Fibroblast of the aortic adventitia (primary cell): ENCODE measurements at regions not wholly inside any gene's neighbourhood (a gene's known extent, or its start where the extent isn't known, plus 50 kb on each side); places are given as distances from the start of the nearest gene placed in this dataset.
"Not testable (repeated sequence)": the region's sequence is repeated elsewhere in the genome, so short reads cannot be mapped to it uniquely, and the experiment has no call there.

Experiments used
- DNase-seq: peaks from one replicate; pipeline ENCODE4 v3.0.0-alpha.2; 2010; ENCODE audit warnings: low read depth
- H3K4me3 ChIP-seq: 2 replicates; pipeline ENCODE4 v1.5.1; 2011; ENCODE audit warnings: low read depth, mild to moderate bottlenecking, control low read depth, low read length, moderate library complexity
- CTCF ChIP-seq: IDR thresholded peaks from 2 replicates; pipeline ENCODE4 v1.5.1; 2011; ENCODE audit warnings: mild to moderate bottlenecking, low read length, control low read depth, inconsistent platforms; ENCODE audit not compliant: insufficient read depth

GRCh38 chr7:68862261-68862660 is 736.0 kb upstream of the AUTS2 start:
- no peak for DNase-seq
- no peak for TF ChIP-seq CTCF
- H3K4me3 ChIP-seq, result no peak overlapping the region

- DNase-seq, result no peak
- no peak for TF ChIP-seq CTCF
- no peak overlapping the region for H3K4me3 ChIP-seq
Measured at GRCh38 chr7:68862736-68863135, 735.5 kb upstream of the AUTS2 start.

GRCh38 chr7:68865351-68866199 is 732.7 kb upstream of the AUTS2 start:
- peak; percentile 27 for DNase-seq
- H3K4me3 ChIP-seq, result no peak overlapping the region
- TF ChIP-seq CTCF, result no peak

- no peak for DNase-seq
- TF ChIP-seq CTCF, result no peak
- no peak overlapping the region for H3K4me3 ChIP-seq
Measured at GRCh38 chr7:68866200-68866570, 732.1 kb upstream of the AUTS2 start.

GRCh38 chr7:68866721-68867120 is 731.6 kb upstream of the AUTS2 start:
- not testable (repeated sequence) for H3K4me3 ChIP-seq, DNase-seq

GRCh38 chr7:68868978-68869377 is 729.3 kb upstream of the AUTS2 start:
- no peak for DNase-seq
- H3K4me3 ChIP-seq, result no peak overlapping the region
- no peak for TF ChIP-seq CTCF

GRCh38 chr7:68873616-68874015 is 724.7 kb upstream of the AUTS2 start:
- no peak for TF ChIP-seq CTCF
- no peak for DNase-seq
- no peak overlapping the region for H3K4me3 ChIP-seq
